T47D (cell line): ENCODE measurements at regions not wholly inside any gene's neighbourhood (a gene's known extent, or its start where the extent isn't known, plus 50 kb on each side); places are given as distances from the start of the nearest gene placed in this dataset.

Experiments
- DNase-seq, 2 experiments: peaks; one replicate each; pipeline versions ENCODE4 v3.0.0 to v3.0.0-alpha.2; 2011 to 2012; ENCODE audit warnings: low read depth in 1 of 2, low spot score in 1 of 2
- JUND ChIP-seq: IDR thresholded peaks from 2 replicates; pipeline ENCODE4 v1.6.1; 2012; ENCODE audit warnings: low read depth
- in situ Hi-C: cut with HindIII; loops from 2 replicates; pipeline ENCODE4 v1.10.0; 2016; ENCODE audit warnings: low sequenced_read_pairs, low pct_unique_long_range_greater_than_20kb

DNA sequence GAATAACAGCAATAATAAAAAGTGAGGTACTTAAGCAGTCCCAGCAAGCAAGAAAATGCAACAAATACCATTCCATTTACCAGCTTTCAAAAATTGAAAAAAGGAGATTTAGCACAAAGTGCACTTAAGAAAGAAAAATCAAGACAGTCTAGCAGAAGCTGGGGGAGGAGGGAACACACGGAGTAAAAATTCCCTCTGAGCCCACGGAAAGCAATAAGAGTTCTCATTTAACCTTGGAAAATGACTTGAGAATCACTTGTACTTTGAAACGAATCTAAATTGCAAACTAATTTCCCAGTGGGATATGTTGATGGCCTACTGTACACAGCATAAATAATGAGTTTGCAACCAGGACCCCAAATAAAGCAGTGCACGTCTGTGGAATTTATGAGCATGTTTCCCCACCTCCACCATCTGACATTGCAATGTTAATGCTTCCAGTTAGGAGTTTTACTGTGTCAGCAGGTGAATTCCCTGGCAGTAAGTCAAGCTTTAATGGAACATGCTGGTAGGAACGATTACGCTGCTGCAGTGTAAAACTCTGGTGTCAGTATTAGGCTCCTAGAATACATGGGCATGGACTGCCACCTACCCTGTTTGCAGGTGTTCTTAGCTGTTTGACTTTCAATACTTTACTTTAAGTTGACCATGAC, 386.8 kb downstream of the HDGFL1 start:
- peak in 1 of 2 experiments; percentile 11 for DNase-seq
- TF ChIP-seq JUND: no peak
- in situ Hi-C loops: no loop called here

DNA sequence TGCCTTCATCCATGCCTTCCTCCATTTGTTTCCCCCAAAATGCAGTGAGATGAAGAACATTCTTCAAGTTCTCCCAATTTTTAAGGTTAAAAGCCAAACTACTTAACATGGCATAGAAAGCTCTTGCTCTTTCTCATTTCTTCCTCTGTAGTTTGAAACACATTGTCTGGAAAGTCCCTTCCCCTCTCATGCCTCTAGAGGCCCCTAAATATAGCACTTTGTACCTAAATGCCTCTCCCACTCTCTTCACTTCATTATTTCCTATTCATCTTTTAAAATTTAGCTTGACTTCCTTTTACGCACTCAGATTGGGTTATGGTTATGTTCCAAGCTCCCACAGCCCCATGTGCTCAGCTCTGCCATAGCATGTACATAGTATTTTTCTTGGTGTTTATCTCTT, 389.3 kb downstream of the HDGFL1 start:
- no peak for TF ChIP-seq JUND
- DNase-seq: no peak
- in situ Hi-C loops: no loop called here

DNA sequence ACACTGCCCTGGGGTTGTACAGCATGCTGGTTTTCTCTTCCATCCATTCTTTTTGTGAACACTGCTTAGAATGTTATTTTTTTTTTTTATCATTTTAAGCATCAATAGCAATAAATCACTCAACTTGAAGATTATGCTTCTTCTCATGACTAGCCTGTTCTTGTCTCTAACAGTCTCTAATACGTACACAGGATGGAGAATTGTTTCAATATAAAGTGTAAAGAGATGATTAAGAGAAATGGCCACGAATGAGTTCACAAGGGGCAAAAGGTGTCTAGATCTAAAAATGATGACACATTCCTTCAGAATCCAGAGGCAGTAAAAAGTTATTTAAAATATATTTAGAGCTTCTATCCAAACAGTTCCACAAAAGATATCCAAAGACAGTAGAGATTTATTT, 390.2 kb downstream of the HDGFL1 start:
- no peak for TF ChIP-seq JUND
- in situ Hi-C loops: no loop called here

GRCh38 chr6:22964334-22964733, 395.0 kb downstream of the HDGFL1 start:
- DNase-seq: no peak
- TF ChIP-seq JUND: no peak
- in situ Hi-C loops: no loop called here

More for the DNA sequence above, 390.2 kb downstream of the HDGFL1 start:
- DNase-seq: no peak

GRCh38 chr6:22965889-22966288, 396.5 kb downstream of the HDGFL1 start:
- in situ Hi-C loops: no loop called here
- no peak for DNase-seq

GRCh38 chr6:22966691-22967422, 397.5 kb downstream of the HDGFL1 start:
- no peak for TF ChIP-seq JUND
- in situ Hi-C loops: no loop called here
- DNase-seq: no peak

More at GRCh38 chr6:22965889-22966288, 396.5 kb downstream of the HDGFL1 start:
- TF ChIP-seq JUND: no peak

DNA sequence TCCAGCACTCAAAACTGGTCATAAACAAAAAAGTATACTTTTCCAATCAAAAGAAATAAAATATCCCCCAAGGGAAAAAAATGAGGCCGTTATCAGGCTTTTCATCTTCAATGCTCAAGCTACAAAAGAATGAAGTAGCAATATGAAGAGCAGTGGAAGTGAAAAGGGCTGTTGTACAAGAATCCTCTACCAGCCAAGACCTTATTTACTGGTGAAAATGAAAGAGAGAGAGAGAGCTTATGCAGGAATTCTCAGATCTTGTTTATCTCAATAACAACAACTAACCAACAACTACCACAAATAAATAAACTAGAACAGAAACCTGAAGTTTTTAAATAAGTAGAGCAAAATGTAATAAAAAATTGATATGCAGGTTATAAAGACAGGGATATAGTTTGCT, 400.6 kb downstream of the HDGFL1 start:
- DNase-seq: no peak
- no peak for TF ChIP-seq JUND
- in situ Hi-C loops: no loop called here

DNA sequence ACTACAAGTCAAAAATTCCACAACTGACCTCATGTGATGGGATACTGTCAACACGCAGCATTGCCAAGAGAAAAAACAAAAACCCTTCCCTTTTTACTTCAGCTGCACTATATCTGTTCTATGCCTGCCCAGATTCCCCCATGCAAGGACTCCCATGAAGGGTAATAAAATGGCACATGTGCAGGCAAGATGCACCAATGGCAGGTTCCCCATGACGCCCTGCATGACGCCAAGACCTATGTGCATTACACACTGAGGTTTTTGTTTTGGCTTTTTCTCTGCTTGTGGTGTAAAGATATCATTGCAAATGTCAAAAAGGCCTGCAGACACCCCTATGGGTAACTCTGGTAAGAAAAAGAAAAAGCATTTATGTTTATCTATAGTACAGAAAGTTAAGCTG, 403.4 kb downstream of the HDGFL1 start:
- TF ChIP-seq JUND: no peak
- DNase-seq: no peak
- in situ Hi-C loops: no loop called here

- DNase-seq: no peak
- TF ChIP-seq JUND: no peak
- in situ Hi-C loops: no loop called here
These were observed 405.7 kb downstream of the HDGFL1 start for GRCh38 chr6:22975079-22975478.

- TF ChIP-seq JUND: no peak
- in situ Hi-C loops: no loop called here
- DNase-seq: no peak
These were observed 411.1 kb downstream of the HDGFL1 start for GRCh38 chr6:22980446-22980845.

- no peak for DNase-seq
- no peak for TF ChIP-seq JUND
- in situ Hi-C loops: no loop called here
These were observed 432.8 kb downstream of the HDGFL1 start for GRCh38 chr6:23002044-23002619.

GRCh38 chr6:23003671-23004467, 434.5 kb downstream of the HDGFL1 start:
- in situ Hi-C loops: no loop called here
- DNase-seq: no peak
- no peak for TF ChIP-seq JUND

DNA sequence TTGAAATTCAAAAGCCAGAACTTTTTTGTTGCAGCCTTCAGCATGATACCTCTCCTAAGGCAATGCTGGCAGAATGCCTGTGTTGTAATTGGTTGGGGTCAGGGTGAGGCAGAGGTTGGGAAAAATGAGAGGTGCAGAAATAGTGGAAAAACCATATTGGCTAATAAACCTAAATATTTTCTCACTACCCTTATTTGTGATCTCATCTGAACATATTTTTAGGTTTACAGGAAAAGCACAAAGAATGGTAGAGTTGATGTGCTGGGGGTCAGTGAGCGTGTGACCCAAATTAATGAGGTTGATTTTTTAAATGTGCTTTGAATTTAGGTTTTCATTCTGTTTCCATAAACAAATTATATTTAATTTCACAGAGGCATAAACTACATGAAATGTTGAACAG, 437.3 kb downstream of the HDGFL1 start:
- in situ Hi-C loops: no loop called here
- TF ChIP-seq JUND: no peak

More for the DNA sequence above, 437.3 kb downstream of the HDGFL1 start:
- no peak for DNase-seq
